Right cardiac atrium (tissue), 5 donors: ENCODE measurements at regions not wholly inside any gene's neighbourhood (a gene's known extent, or its start where the extent isn't known, plus 50 kb on each side); places are given as distances from the start of the nearest gene placed in this dataset.

Experiments used
- ATAC-seq, 2 donors: fragments of 200-7000 bp; cut with Tn5 transposase; one replicate each; pipeline versions ENCODE4 v1.8.0 to v1.9.1; 2020; ENCODE audit warnings: moderate library complexity in 2 of 2, mild to moderate bottlenecking in 1 of 2
- DNase-seq, 3 donors: peaks; one replicate each; pipeline ENCODE4 v3.0.0-alpha.2; 2020
- H3K27ac ChIP-seq: one replicate; pipeline ENCODE4 v1.5.1; 2013; ENCODE audit warnings: mild to moderate bottlenecking, low read length, control low read depth, moderate library complexity
- H3K27me3 ChIP-seq: one replicate; pipeline ENCODE4 v1.6.1; 2013; ENCODE audit not compliant: control insufficient read depth, insufficient read depth
- H3K4me1 ChIP-seq: one replicate; pipeline ENCODE4 v1.6.1; 2013; ENCODE audit warnings: low read length; ENCODE audit not compliant: control insufficient read depth, insufficient read depth
- H3K4me3 ChIP-seq: one replicate; pipeline ENCODE4 v1.5.1; 2013; ENCODE audit warnings: low read length, control low read depth
- H3K9me3 ChIP-seq: one replicate; pipeline ENCODE4 v1.6.1; 2013; ENCODE audit warnings: low read length; ENCODE audit not compliant: control insufficient read depth
- WGBS: extraction: QIAGEN DNeasy Blood & Tissue Kit; methylation state at CpG from one replicate; pipeline ENCODE4 v1.1.7; 2013; 5-methylcytosine and 5-hydroxymethylcytosine counted together
- intact Hi-C, 4 donors: fragments of 100-400 bp; cut with DNase I; formaldehyde crosslinking; loops; one replicate each; pipeline versions ENCODE4 v1.11.0 to v1.14.0; 2022 to 2023
- donor health status: healthy with polysubstance abuse.
- donor health status: DM: no; HTN: yes; CAD: no.
- donor health status: DM: no; HTN: no; CAD: no.
- donor health status: DM: no; HTN: yes; CAD: no; lungs with severe emphysema.
- donor health status: DM: yes; HTN: yes; CAD: no.

- WGBS = 80% methylated on average over 9 of the region's 9 CpGs
- no peak for DNase-seq
- intact Hi-C loops = no loop called here
- no peaks in the 10 kb centered on the region for H3K9me3 ChIP-seq
- H3K4me1 ChIP-seq = no peaks in the 10 kb centered on the region
- H3K27me3 ChIP-seq = no peaks in the 10 kb centered on the region
- no peak overlapping the region for H3K27ac ChIP-seq
- H3K4me3 ChIP-seq = no peak overlapping the region
- ATAC-seq = no peak
These were observed 387.7 kb downstream of the NXPE2 start for GRCh38 chr11:115065830-115066664.

GRCh38 chr11:115067471-115067870, 389.1 kb downstream of the NXPE2 start:
- intact Hi-C loops = no loop called here
- WGBS = 38% methylated on average over 1 of the region's 1 CpG
- Histone ChIP-seq H3K4me1 (no peaks in the 10 kb centered on the region), H3K27me3 (no peaks in the 10 kb centered on the region), H3K4me3 (no peak overlapping the region), H3K9me3 (no peaks in the 10 kb centered on the region), H3K27ac (no peak overlapping the region)
- no peak for ATAC-seq
- DNase-seq = no peak

- ATAC-seq (no peak), DNase-seq (no peak)
- no peak overlapping the region for H3K27ac ChIP-seq
- H3K27me3 ChIP-seq = no peaks in the 10 kb centered on the region
- no peaks in the 10 kb centered on the region for H3K4me1 ChIP-seq
- intact Hi-C loops = no loop called here
- H3K9me3 ChIP-seq = no peaks in the 10 kb centered on the region
- H3K4me3 ChIP-seq = no peak overlapping the region
- 65% methylated on average over 9 of the region's 9 CpGs for WGBS
These were observed 389.7 kb downstream of the NXPE2 start for GRCh38 chr11:115067900-115068530.

GRCh38 chr11:115069599-115069998, 391.3 kb downstream of the NXPE2 start:
- intact Hi-C loops = no loop called here
- H3K9me3 ChIP-seq = no peaks in the 10 kb centered on the region
- no peaks in the 10 kb centered on the region for H3K27me3 ChIP-seq
- no peak overlapping the region for H3K4me3 ChIP-seq
- no peak for ATAC-seq
- no peaks in the 10 kb centered on the region for H3K4me1 ChIP-seq
- DNase-seq = no peak
- no peak overlapping the region for H3K27ac ChIP-seq
- WGBS = 91% methylated on average over 6 of the region's 6 CpGs

- no peaks in the 10 kb centered on the region for H3K9me3 ChIP-seq
- DNase-seq (no peak), ATAC-seq (peak; percentile 41 to 51)
- WGBS = 35% methylated on average over 3 of the region's 3 CpGs
- no peak overlapping the region for H3K27ac ChIP-seq
- no peaks in the 10 kb centered on the region for H3K27me3 ChIP-seq
- intact Hi-C loops = no loop called here
- peaks cover 3% of the 10 kb centered on the region for H3K4me1 ChIP-seq
- no peak overlapping the region for H3K4me3 ChIP-seq
These were observed 397.0 kb downstream of the NXPE2 start for GRCh38 chr11:115075356-115075755.

GRCh38 chr11:115077740-115078139, 399.4 kb downstream of the NXPE2 start:
- intact Hi-C loops = no loop called here
- Histone ChIP-seq H3K4me3 (no peak overlapping the region), H3K4me1 (peaks cover 3% of the 10 kb centered on the region), H3K27me3 (no peaks in the 10 kb centered on the region), H3K27ac (no peak overlapping the region), H3K9me3 (no peaks in the 10 kb centered on the region)
- ATAC-seq (no peak), DNase-seq (no peak)
- 42% methylated on average over 2 of the region's 2 CpGs for WGBS

- no peaks in the 10 kb centered on the region for H3K27me3 ChIP-seq
- peaks cover 3% of the 10 kb centered on the region for H3K4me1 ChIP-seq
- 75% methylated on average over 15 of the region's 15 CpGs for WGBS
- no peaks in the 10 kb centered on the region for H3K9me3 ChIP-seq
- DNase-seq = no peak
- no peak overlapping the region for H3K27ac ChIP-seq
- intact Hi-C loops = no loop called here
- no peak for ATAC-seq
- H3K4me3 ChIP-seq = no peak overlapping the region
These were observed 400.4 kb downstream of the NXPE2 start for GRCh38 chr11:115078461-115079438.

GRCh38 chr11:115080923-115081680, 402.8 kb downstream of the NXPE2 start:
- DNase-seq = no peak
- intact Hi-C loops = no loop called here
- 74% methylated on average over 9 of the region's 9 CpGs for WGBS
- Histone ChIP-seq H3K27me3 (no peaks in the 10 kb centered on the region), H3K4me3 (no peak overlapping the region), H3K4me1 (no peaks in the 10 kb centered on the region), H3K9me3 (no peaks in the 10 kb centered on the region), H3K27ac (no peak overlapping the region)
- ATAC-seq = no peak

GRCh38 chr11:115081972-115082371, 403.6 kb downstream of the NXPE2 start:
- H3K4me3 ChIP-seq = no peak overlapping the region
- no peak for DNase-seq

GRCh38 chr11:115083144-115083806, 404.9 kb downstream of the NXPE2 start:
- Histone ChIP-seq H3K27me3 (no peaks in the 10 kb centered on the region), H3K27ac (no peak overlapping the region), H3K4me3 (no peak overlapping the region), H3K4me1 (no peaks in the 10 kb centered on the region), H3K9me3 (no peaks in the 10 kb centered on the region)
- 74% methylated on average over 13 of the region's 13 CpGs for WGBS
- intact Hi-C loops = no loop called here
- DNase-seq = no peak
- ATAC-seq = no peak

More at GRCh38 chr11:115081972-115082371, 403.6 kb downstream of the NXPE2 start:
- Histone ChIP-seq H3K27ac (no peak overlapping the region), H3K27me3 (no peaks in the 10 kb centered on the region), H3K4me1 (no peaks in the 10 kb centered on the region), H3K9me3 (no peaks in the 10 kb centered on the region)
- no peak for ATAC-seq
- WGBS = 81% methylated on average over 2 of the region's 2 CpGs
- intact Hi-C loops = no loop called here
